GM12891 (cell line): ENCODE measurements at regions not wholly inside any gene's neighbourhood (a gene's known extent, or its start where the extent isn't known, plus 50 kb on each side); places are given as distances from the start of the nearest gene placed in this dataset.

Experiments
- PAX5 ChIP-seq: IDR thresholded peaks from 2 replicates; pipeline ENCODE4 v1.6.1; 2011; ENCODE audit warnings: low read length, moderate library complexity, mild to moderate bottlenecking; ENCODE audit not compliant: insufficient read depth, severe bottlenecking
- POLR2A ChIP-seq: IDR thresholded peaks from 2 replicates; pipeline ENCODE4 v1.6.1; 2011; ENCODE audit warnings: low read depth, low read length, control low read depth
- POLR2AphosphoS5 ChIP-seq: IDR thresholded peaks from 2 replicates; pipeline ENCODE4 v1.6.1; 2011; ENCODE audit warnings: low read depth, low read length, control low read depth
- POU2F2 ChIP-seq: IDR thresholded peaks from 2 replicates; pipeline ENCODE4 v1.6.1; 2011; ENCODE audit warnings: low read depth, mild to moderate bottlenecking, control low read depth, low read length, moderate library complexity
- TAF1 ChIP-seq: IDR thresholded peaks from 2 replicates; pipeline ENCODE4 v1.6.1; 2011; ENCODE audit warnings: low read depth, low read length, control low read depth

GRCh38 chr5:148708854-148709253 is 54.5 kb upstream of the HTR4 start:
- TF ChIP-seq POU2F2 (no peak), TAF1 (no peak), POLR2A (no peak), POLR2AphosphoS5 (no peak), PAX5 (no peak)
